T-cell (primary cell): ENCODE measurements at regions not wholly inside any gene's neighbourhood (a gene's known extent, or its start where the extent isn't known, plus 50 kb on each side); places are given as distances from the start of the nearest gene placed in this dataset.

Experiments used
- ATAC-seq, 4 experiments: fragments of 200-7000 bp in 3 of 4; fragments of 150-1000 bp in 1 of 4; cut with Tn5 transposase; replicated peaks in 1 of 4; 1 replicate in 3 of 4; 2 replicates in 1 of 4; pipeline ENCODE4 v1.10.0; 2021; ENCODE audit warnings: moderate library complexity in 3 of 4, mild to moderate bottlenecking in 2 of 4, moderate number of reproducible peaks in 1 of 4
- CTCF ChIA-PET, 2 donors: fragments of 300-600 bp; sonication (Branson Sonifier 250); formaldehyde crosslinking; loops; one replicate each; lab custom pipeline; 2022; ENCODE audit warnings: antibody characterized with exemption in 2 of 2; lab: Charles Lee
- POLR2A ChIA-PET, 2 donors: fragments of 300-600 bp; sonication (Branson Sonifier 250); formaldehyde crosslinking; loops; one replicate each; lab custom pipeline; 2022; ENCODE audit warnings: antibody characterized with exemption in 2 of 2; lab: Charles Lee
- DNase-seq, 35 experiments: peaks; one replicate each; pipeline versions ENCODE4 v3.0.0 to v3.0.0-alpha.2; 2013 to 2023
- H3K27ac ChIP-seq: one replicate; pipeline ENCODE4 v1.5.1; 2013; ENCODE audit warnings: low read length
- H3K27me3 ChIP-seq, 2 experiments: replicated peaks in 1 of 2; 1 replicate in 1 of 2; 2 replicates in 1 of 2; pipeline versions ENCODE4 v1.6.1 to v1.7.0; 2013; ENCODE audit warnings: low read length in 1 of 2, mixed read lengths in 1 of 2; ENCODE audit not compliant: control insufficient read depth in 2 of 2, insufficient read depth in 2 of 2; ENCODE audit errors: extremely low read depth in 1 of 2
- H3K36me3 ChIP-seq, 2 donors: 1 replicate in 1 of 2; 2 replicates in 1 of 2; pipeline versions ENCODE4 v1.6.1 to v1.7.0; 2013; ENCODE audit warnings: low read length in 1 of 2; ENCODE audit not compliant: control insufficient read depth in 2 of 2, insufficient read depth in 1 of 2; ENCODE audit errors: extremely low read depth in 1 of 2
- H3K4me1 ChIP-seq, 2 experiments: 1 replicate in 1 of 2; 2 replicates in 1 of 2; pipeline versions ENCODE4 v1.6.1 to v1.7.0; 2013; ENCODE audit warnings: low read length in 2 of 2, mixed read lengths in 1 of 2; ENCODE audit not compliant: insufficient read depth in 2 of 2, control insufficient read depth in 1 of 2; ENCODE audit errors: extremely low read depth in 1 of 2
- H3K4me3 ChIP-seq, 2 donors: 1 replicate in 1 of 2; 2 replicates in 1 of 2; pipeline versions ENCODE4 v1.5.1 to v1.7.0; 2013; ENCODE audit warnings: mild to moderate bottlenecking in 2 of 2, low read length in 1 of 2, moderate library complexity in 1 of 2; ENCODE audit not compliant: control insufficient read depth in 1 of 2; ENCODE audit errors: extremely low read depth in 1 of 2
- H3K9me3 ChIP-seq: 2 replicates; pipeline ENCODE4 v1.7.0; 2013
- H3K27ac Mint-ChIP-seq, 2 donors: one replicate each; pipeline ENCODE4 v1.8.0; 2020 to 2021; ENCODE audit warnings: mild to moderate bottlenecking in 2 of 2, mixed read lengths in 2 of 2
- H3K27me3 Mint-ChIP-seq, 2 donors: one replicate each; pipeline ENCODE4 v1.8.0; 2021 to 2022; ENCODE audit warnings: mixed read lengths in 2 of 2
- H3K36me3 Mint-ChIP-seq: one replicate; pipeline ENCODE4 v1.8.0; 2021; ENCODE audit warnings: mixed read lengths
- H3K4me1 Mint-ChIP-seq, 3 donors: one replicate each; pipeline ENCODE4 v1.8.0; 2020 to 2022; ENCODE audit warnings: mixed read lengths in 3 of 3, mild to moderate bottlenecking in 1 of 3
- H3K4me3 Mint-ChIP-seq, 3 donors: one replicate each; pipeline ENCODE4 v1.8.0; 2020 to 2022; ENCODE audit warnings: mild to moderate bottlenecking in 3 of 3, mixed read lengths in 3 of 3, moderate library complexity in 3 of 3
- H3K9me3 Mint-ChIP-seq, 3 donors: one replicate each; pipeline ENCODE4 v1.8.0; 2020 to 2022; ENCODE audit warnings: mixed read lengths in 3 of 3
- WGBS: methylation state at CpG from one replicate; pipeline ENCODE4 v1.1.5; 2013; ENCODE audit warnings: missing lambda C conversion rate; ENCODE audit not compliant: insufficient coverage; 5-methylcytosine and 5-hydroxymethylcytosine counted together

GRCh38 chr9:80883426-80883825 is 805.9 kb downstream of the TLE1 start:
- no CpG with 5 or more reads among the region's 5 CpGs for WGBS
- H3K27me3 ChIP-seq = no peaks in the 10 kb centered on the region
- no peaks in the 10 kb centered on the region for H3K9me3 ChIP-seq
- Mint-ChIP-seq H3K27ac (no peak overlapping the region), H3K9me3 (peaks cover 0 to 10% (median 7%) of the 10 kb centered on the region in 3 donors), H3K4me3 (no peak overlapping the region), H3K27me3 (no peaks in the 10 kb centered on the region), H3K4me1 (no peaks in the 10 kb centered on the region), H3K36me3 (no peaks in the 10 kb centered on the region)
- no peak overlapping the region for H3K27ac ChIP-seq
- H3K4me1 ChIP-seq = no peaks in the 10 kb centered on the region
- H3K36me3 ChIP-seq = no peaks in the 10 kb centered on the region
- CTCF ChIA-PET = no interaction called here
- ATAC-seq (no peak), DNase-seq (no peak)
- POLR2A ChIA-PET = no interaction called here
- no peak overlapping the region for H3K4me3 ChIP-seq

GRCh38 chr9:80881940-80882339 is 807.4 kb downstream of the TLE1 start:
- WGBS = 92% methylated on average over 4 of the region's 5 CpGs
- ATAC-seq = no peak
- Mint-ChIP-seq H3K4me1 (no peaks in the 10 kb centered on the region), H3K9me3 (peaks cover 0 to 10% (median 7%) of the 10 kb centered on the region in 3 donors), H3K27ac (no peak overlapping the region), H3K27me3 (no peaks in the 10 kb centered on the region), H3K36me3 (no peaks in the 10 kb centered on the region), H3K4me3 (no peak overlapping the region)
- Histone ChIP-seq H3K36me3 (no peaks in the 10 kb centered on the region), H3K4me3 (no peak overlapping the region), H3K27ac (no peak overlapping the region), H3K9me3 (no peaks in the 10 kb centered on the region), H3K4me1 (no peaks in the 10 kb centered on the region), H3K27me3 (no peaks in the 10 kb centered on the region)
- ChIA-PET CTCF (no interaction called here), POLR2A (no interaction called here)
- DNase-seq = no peak

GRCh38 chr9:80881320-80881719 is 808.0 kb downstream of the TLE1 start:
- Mint-ChIP-seq H3K27me3 (no peaks in the 10 kb centered on the region), H3K4me3 (no peak overlapping the region), H3K27ac (no peak overlapping the region), H3K36me3 (no peaks in the 10 kb centered on the region), H3K9me3 (peaks cover 4 to 11% (median 7%) of the 10 kb centered on the region in 3 donors), H3K4me1 (no peaks in the 10 kb centered on the region)
- Histone ChIP-seq H3K4me3 (no peak overlapping the region), H3K9me3 (no peaks in the 10 kb centered on the region), H3K27ac (no peak overlapping the region), H3K36me3 (no peaks in the 10 kb centered on the region), H3K4me1 (no peaks in the 10 kb centered on the region), H3K27me3 (no peaks in the 10 kb centered on the region)
- no peak for DNase-seq
- POLR2A ChIA-PET = no interaction called here
- ATAC-seq = no peak
- 83% methylated on average over 2 of the region's 6 CpGs for WGBS
- CTCF ChIA-PET = no interaction called here

- ATAC-seq = no peak
- no peaks in the 10 kb centered on the region for H3K27me3 Mint-ChIP-seq
- CTCF ChIA-PET = no interaction called here
These were observed 810.8 kb downstream of the TLE1 start for GRCh38 chr9:80878556-80878955.

DNA sequence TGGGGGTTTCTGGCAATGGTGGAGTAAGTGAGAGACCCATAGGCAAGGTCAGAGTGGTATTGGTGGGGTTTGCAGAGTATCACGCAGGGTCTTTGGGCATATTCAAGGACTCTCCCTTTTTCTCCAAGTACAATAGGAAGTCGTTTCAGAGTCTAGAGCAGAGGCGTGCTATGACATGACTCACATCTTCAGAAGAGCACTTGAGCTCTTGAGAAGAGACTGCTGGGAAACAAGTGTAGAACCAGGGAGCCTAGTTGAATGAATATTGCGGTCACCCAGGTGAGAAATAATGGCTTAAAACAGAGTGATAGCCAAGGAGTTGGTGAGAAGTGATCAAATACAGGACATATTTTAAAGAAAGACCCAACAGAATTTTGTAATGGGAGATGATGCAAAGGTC is 813.4 kb downstream of the TLE1 start:
- H3K36me3 ChIP-seq = no peaks in the 10 kb centered on the region

More at GRCh38 chr9:80878556-80878955, 810.8 kb downstream of the TLE1 start:
- Mint-ChIP-seq H3K4me1 (no peaks in the 10 kb centered on the region), H3K36me3 (no peaks in the 10 kb centered on the region), H3K4me3 (no peak overlapping the region), H3K9me3 (peaks cover 0 to 14% (median 13%) of the 10 kb centered on the region in 3 donors), H3K27ac (no peak overlapping the region)
- WGBS = 60% methylated on average over 1 of the region's 2 CpGs
- no peaks in the 10 kb centered on the region for H3K9me3 ChIP-seq
- H3K27ac ChIP-seq = no peak overlapping the region
- no peaks in the 10 kb centered on the region for H3K27me3 ChIP-seq
- no peak overlapping the region for H3K4me3 ChIP-seq
- H3K4me1 ChIP-seq = no peaks in the 10 kb centered on the region
- POLR2A ChIA-PET = no interaction called here
- no peaks in the 10 kb centered on the region for H3K36me3 ChIP-seq
- DNase-seq = no peak

GRCh38 chr9:80874276-80874675 is 815.1 kb downstream of the TLE1 start:
- ATAC-seq = no peak
- WGBS = no CpG with 5 or more reads among the region's 1 CpG
- Histone ChIP-seq H3K9me3 (no peaks in the 10 kb centered on the region), H3K4me1 (no peaks in the 10 kb centered on the region), H3K27ac (no peak overlapping the region), H3K36me3 (no peaks in the 10 kb centered on the region), H3K4me3 (no peak overlapping the region), H3K27me3 (no peaks in the 10 kb centered on the region)
- no peak for DNase-seq
- POLR2A ChIA-PET = no interaction called here
- H3K4me1 Mint-ChIP-seq = no peaks in the 10 kb centered on the region
- H3K27me3 Mint-ChIP-seq = no peaks in the 10 kb centered on the region
- no peak overlapping the region for H3K27ac Mint-ChIP-seq
- H3K36me3 Mint-ChIP-seq = no peaks in the 10 kb centered on the region
- CTCF ChIA-PET = no interaction called here
- H3K9me3 Mint-ChIP-seq = peaks cover 5 to 16% (median 13%) of the 10 kb centered on the region in 3 donors
- H3K4me3 Mint-ChIP-seq = no peak overlapping the region

More for the DNA sequence above, 813.4 kb downstream of the TLE1 start:
- POLR2A ChIA-PET = no interaction called here
- H3K36me3 Mint-ChIP-seq = no peaks in the 10 kb centered on the region
- DNase-seq (no peak), ATAC-seq (no peak)
- H3K4me3 Mint-ChIP-seq = no peak overlapping the region
- H3K27ac Mint-ChIP-seq = no peak overlapping the region
- whole genome bisulfite sequencing = 100% methylated on average over 1 of the region's 4 CpGs
- Histone ChIP-seq H3K4me1 (no peaks in the 10 kb centered on the region), H3K27ac (no peak overlapping the region), H3K9me3 (no peaks in the 10 kb centered on the region), H3K27me3 (no peaks in the 10 kb centered on the region), H3K4me3 (no peak overlapping the region)
- H3K9me3 Mint-ChIP-seq = peaks cover 2 to 13% (median 12%) of the 10 kb centered on the region in 3 donors
- no peaks in the 10 kb centered on the region for H3K27me3 Mint-ChIP-seq
- CTCF ChIA-PET = no interaction called here
- no peaks in the 10 kb centered on the region for H3K4me1 Mint-ChIP-seq

DNA sequence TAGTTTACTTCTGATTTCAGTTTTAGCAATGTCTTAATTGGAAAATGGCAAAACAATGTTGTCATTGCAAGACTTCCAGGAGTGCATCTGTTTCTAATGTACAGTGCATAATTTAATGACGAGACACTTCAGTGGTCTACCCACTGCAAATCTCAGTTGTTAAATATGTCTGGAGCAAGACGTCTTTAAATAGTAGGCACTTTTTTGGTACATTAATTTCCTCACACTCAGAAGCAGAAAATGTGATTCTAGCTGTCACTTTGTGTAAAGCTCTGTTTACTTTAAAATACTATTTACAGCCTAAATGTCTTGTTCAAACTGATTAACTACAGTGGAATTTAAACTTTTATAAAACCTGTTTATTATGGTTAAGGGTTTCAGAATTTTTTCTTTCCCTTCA is 815.5 kb downstream of the TLE1 start:
- CTCF ChIA-PET = no interaction called here
- POLR2A ChIA-PET = no interaction called here
- Mint-ChIP-seq H3K27me3 (no peaks in the 10 kb centered on the region), H3K27ac (no peak overlapping the region), H3K36me3 (no peaks in the 10 kb centered on the region), H3K4me3 (no peak overlapping the region), H3K4me1 (no peaks in the 10 kb centered on the region), H3K9me3 (peaks cover 5 to 16% (median 13%) of the 10 kb centered on the region in 3 donors)
- DNase-seq (no peak), ATAC-seq (no peak)
- Histone ChIP-seq H3K4me1 (no peaks in the 10 kb centered on the region), H3K27me3 (no peaks in the 10 kb centered on the region), H3K27ac (no peak overlapping the region), H3K4me3 (no peak overlapping the region), H3K9me3 (no peaks in the 10 kb centered on the region), H3K36me3 (no peaks in the 10 kb centered on the region)
- WGBS = no CpG with 5 or more reads among the region's 2 CpGs
